Stimulated activated CD8-positive, alpha-beta memory T cell treated with anti-CD3 and anti-CD28 coated beads, Interleukin-7, amount 100 ng/mL, for 1 hour (primary cell): ENCODE measurements at regions not wholly inside any gene's neighbourhood (a gene's known extent, or its start where the extent isn't known, plus 50 kb on each side); places are given as distances from the start of the nearest gene placed in this dataset.
A peak's percentile ranks its signal among the peaks of the same experiment; 100 is the strongest.
"Not testable (repeated sequence)": the region's sequence is repeated elsewhere in the genome, so short reads cannot be mapped to it uniquely, and the experiment has no call there.

ENCODE experiments used
- DNase-seq, 2 donors: peaks; one replicate each; pipeline ENCODE4 v3.0.0-alpha.2; 2020; ENCODE audit warnings: low read depth in 2 of 2

DNA sequence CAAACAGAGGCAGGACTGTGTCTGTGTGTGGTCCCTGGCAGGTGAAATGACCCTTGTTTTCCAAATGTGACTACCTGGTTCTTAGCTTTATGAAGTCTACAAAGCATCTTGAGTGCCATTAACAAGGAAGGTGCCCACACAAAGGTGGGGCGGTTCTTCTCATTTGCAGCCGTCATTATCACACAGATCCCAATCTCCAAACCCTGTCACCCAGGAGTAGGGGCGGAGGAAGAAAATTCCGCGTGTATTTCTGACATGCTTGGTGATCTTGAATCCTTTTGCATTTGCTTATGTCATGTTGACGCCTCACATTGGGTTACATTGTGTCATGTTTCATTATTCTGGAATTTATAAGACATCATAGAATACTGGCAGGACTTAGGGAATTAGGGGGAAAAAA lies 277.3 kb downstream of the VRK1 start:
- no peak for DNase-seq

DNA sequence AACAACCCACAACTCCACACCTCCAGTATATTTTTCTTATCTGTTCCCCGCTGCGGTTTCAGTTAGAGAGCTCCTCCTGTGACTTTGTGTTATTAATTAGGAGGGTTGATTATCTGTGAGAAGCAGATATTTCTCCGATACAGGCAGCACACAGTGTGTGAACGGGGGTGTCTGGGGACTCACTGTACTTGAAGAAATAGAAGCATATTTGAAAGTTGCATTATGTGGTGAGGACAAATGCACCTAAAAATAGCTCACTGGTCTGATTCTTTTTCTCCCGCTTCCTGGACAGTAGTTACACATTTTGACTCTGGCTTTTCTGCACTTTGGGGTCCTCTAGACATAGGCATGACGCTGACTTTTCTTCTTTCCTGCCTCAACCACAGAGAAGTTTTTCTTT lies 277.7 kb downstream of the VRK1 start:
- no peak for DNase-seq

DNA sequence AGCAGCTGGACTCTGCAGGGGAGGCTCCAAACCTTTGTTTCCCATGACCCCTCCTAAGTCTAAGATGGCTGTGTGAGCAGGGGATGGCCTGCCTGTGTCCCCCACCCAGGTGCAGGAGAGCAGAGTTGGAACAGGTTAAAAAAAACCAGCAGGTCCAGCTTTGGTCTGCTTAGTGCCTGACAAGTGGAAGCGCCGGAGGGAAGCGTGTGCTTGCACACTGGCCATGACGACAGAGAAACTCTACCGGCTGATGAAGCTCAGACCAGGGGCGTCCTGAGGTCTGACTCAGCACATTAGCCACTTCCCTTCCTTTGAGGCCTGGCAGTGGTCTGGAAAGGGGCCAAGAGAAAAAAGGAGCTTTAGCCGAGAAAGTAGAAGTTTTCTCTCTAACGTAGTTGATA lies 280.1 kb downstream of the VRK1 start:
- DNase-seq: no peak

DNA sequence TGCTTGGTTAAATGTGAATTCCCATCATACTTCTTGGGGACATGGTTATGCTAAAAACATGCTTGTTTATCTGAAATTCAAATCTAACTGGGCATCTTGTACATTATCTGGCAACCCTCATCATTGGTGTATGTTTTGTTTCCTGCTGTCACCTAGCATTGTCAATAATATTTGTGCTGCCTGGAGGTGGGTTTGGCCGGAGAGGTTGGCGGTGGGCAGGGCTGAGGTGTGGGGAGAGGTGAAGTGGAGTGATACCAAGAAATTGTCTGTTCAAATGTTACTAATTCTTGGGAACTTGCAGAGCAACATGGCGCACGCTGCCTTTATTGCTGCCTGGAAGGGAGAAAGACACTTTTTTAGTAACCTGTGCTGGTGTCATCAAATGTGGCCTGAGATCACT lies 280.5 kb downstream of the VRK1 start:
- DNase-seq: no peak

DNA sequence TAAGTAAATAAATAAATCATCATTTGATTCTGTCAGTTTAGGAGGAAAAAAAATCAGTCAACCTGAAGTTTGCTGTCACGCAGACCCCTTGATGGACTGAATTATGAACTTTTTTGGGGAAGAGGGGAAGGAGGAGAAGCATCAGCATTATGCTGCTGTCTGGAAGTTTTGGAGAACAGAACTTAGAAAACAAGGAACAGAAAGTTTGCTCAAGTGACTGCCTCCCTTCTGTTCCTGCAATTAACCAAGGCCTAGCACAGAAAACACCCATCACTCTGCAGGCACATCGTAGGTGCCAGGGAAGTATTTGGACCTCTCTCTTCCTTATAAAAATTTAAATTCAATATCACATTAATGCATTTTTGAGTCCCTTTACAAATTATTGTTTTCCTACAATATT lies 283.8 kb downstream of the VRK1 start:
- DNase-seq: no peak

DNA sequence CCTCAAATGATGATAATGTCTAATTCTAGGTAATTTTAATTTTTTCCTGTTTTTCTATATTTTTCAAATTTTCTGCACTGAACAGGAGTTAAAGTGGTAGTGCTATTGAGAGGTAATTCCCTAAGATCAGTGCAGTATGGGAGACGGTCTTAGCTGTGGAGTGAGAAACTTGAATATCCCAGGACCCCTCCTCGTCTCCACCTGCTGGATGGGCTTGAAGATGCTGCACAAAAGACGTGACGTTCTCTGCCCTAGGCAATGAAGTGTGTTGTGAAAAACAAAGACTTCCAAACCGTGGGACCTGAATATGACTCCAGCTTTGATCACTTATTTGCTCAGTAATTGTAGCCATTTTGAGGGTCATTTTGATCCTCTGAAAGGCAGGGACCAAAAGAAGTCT lies 298.1 kb downstream of the VRK1 start:
- no peak for DNase-seq

DNA sequence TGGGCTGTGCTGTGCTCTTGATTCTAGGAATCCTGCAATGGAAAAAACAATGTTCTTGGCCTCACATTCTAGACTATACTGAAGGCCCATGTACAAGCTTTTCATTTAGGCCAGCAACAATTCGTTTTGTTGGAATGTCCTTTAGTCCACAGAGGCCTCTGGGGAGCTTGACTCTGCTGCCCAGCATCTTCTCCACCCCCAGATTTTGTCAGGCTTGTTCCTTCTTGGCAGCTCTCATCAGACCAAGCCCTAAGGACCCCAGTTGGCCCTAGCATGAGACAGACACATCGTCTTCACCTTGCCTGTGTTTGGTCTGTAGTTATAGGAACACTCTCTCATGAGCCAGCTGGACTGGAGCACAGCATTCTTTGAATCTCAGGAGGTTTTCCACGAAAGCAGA lies 300.1 kb downstream of the VRK1 start:
- no peak for DNase-seq

DNA sequence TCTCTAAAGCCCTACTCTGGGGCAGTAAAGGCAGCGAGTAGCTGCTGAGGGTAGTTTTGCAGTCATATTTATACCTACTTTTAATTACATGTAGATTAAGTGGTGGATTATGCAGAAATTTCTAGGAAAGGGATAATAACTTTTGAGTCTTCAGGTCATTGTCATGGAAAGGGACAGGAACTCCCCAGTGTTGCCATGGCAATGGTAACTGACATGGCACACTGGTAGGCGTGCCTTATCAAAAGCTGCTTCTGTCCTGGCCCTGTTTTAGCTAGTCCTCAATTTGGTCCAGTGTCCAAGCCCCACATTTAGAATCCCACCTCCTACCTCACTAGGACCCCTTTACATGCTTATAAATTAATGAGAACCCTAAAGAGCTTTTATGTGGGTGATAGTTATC lies 303.1 kb downstream of the VRK1 start:
- no peak for DNase-seq

DNA sequence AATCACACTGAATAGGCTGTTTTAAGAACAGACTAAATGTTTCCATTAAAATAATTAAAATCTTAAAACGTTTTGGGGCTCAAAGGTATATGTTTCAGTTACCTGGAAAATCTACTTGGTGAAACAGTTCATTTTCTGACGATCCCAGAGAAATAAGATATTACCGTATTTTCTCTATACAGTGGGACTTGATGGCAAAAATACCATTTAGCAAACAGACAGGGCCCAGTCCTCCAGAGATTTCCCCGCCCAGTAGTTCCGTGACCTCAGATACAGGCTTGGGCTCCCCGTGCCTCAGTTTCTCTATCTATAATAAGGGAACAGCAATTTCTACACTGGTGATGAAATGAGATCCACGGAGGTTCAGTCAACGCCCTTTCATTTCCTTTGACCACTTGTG lies 304.4 kb downstream of the VRK1 start:
- DNase-seq: no peak

DNA sequence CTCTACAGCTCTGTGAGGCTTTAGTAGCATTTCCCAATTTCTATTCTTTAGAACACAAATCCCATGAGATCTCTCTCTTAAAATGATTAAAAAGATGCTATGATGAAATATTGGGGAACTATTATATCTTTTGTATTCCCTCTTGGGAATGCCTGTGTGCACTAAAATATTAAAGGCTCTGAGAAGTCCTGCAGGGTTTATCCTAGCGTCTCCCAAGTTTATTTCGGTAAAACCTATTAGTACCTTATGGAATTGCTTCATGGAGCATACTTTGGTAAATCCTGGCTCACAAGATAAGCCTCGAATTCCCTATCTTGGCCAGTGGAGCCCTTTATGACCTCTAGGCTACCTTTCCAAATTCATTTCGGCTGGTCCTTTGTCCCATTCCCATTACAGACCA lies 306.8 kb downstream of the VRK1 start:
- no peak for DNase-seq

DNA sequence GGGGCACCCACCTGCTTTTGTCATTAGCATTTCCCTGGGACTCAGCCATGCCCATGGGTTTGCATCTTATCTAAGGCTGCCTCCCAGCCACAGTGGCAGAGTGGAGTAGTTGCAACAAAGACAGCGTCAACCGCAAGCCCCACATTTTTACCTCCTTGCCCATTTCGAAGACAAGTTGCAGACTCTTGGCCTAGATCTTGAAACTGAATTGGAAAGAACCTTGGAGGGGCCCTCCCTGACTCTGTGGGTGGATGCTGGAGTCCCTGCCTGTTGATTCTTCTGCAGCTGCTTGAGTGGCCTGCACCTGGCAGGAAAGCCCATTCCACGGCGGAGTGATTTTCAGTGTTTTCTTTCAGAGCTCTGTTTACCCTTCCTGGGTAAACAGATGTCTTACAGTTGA lies 309.0 kb downstream of the VRK1 start:
- no peak for DNase-seq

DNA sequence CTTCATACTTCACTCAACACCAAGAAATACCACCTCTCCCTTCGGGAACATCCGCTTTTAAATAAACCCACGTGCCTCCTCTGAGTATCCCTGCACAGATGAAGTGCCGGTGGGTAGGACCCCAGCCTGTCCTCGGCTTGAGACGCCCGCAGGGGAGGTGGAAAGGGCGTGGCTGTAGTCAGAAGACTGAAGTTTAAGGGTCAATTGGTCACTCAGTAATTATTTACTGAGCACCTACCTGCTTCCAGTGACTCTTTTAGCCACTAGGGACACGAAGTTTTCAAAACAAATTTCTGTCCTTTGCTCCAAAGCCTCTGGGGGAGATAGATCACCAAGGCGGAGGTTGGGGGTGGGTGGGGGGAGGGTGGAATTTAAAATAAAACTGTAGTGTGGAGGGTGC lies 309.4 kb downstream of the VRK1 start:
- DNase-seq: no peak

DNA sequence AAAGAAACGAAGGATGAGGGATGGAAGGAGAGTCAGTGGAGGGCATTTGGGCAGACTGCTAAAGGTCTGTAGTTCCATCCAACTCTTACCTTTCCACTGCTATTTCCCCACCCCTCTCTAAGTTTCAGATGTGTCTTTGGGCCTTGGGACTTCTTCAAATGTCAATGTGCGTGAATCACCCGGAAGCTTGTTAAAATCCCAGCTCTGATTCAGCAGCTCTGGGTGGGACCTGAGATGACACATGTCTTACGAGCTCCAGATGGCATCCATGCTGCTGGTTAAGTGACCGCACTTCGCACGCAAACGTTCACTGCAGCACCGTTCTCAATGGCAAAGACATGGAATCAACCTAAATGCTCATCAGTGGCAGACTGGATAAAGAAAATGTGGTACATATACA lies 309.9 kb downstream of the VRK1 start:
- DNase-seq: no peak

DNA sequence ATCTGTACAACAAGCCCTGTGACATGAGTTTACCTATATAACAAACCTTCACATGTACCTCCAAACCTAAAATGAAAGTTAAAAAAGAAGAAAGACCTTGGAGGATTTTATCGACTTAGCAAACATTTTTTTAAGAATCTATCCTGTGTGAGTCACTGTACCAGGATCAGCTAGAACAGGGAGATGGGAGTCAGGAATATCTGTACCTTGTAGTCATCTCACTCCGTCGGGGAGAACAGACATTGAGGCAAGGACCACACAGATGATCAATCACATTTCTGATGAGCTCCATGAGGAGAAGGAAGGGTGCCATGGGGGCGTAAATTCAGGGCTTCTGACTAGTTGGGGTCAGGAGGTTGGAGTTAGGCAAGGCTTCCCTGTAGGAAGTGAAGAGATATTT lies 310.6 kb downstream of the VRK1 start:
- no peak for DNase-seq

DNA sequence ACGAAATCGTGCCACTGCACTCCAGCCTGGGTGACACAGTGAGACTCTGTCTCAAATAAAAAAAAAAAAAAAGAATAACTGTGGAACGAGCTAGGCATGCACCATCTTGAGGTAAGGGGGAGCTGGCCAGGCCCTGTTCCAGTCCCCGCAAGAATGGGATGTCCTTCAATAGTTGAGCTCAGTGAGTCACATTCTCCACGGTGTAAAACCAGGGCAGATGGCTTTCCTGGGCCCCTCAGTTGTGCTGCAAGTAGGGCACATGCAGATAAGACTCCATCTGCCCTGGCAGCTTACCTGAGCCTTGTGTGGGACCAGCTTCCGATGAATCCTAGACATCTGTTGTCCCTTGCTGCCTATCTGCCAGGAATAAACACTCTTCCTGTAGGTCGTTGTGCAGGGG lies 312.1 kb downstream of the VRK1 start:
- DNase-seq: no peak

DNA sequence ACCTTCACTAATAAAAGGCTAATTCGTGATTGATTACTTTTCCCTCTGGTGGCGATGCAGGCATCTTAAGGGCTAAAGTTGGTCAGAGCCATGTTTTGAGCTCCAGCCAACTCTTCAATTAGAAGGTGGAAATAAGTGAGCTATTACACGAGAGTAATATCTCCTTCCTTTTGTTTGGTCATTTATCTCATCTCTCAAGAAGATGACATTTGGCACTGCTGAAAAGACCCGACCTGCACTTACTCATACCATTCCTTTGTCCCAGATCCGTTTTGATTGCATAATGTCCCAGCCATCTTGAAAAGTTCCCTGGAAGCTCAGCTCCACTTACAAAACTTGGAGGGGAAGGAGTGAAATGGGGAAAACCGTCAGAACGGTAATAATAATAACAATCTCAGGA lies 316.2 kb downstream of the VRK1 start:
- no peak for DNase-seq

DNA sequence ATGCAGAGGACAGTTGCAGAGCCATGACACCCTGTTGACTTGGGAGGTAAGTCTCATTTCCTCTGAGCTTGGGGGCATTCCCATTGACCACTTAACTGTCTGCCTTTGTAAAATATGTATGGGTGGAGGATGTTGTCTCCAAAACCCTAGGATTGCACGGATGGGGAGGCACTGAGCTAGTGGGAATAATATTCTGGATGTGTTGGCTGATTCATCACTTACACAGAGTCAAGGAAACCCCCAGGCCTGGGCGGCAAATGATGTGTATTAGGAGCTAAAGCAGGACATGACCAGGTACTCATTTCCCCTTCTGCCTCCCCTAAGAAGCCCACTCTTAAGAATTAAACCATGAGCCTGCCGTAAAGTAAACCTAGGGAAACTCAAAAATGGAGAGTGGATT lies 319.4 kb downstream of the VRK1 start:
- no peak for DNase-seq

DNA sequence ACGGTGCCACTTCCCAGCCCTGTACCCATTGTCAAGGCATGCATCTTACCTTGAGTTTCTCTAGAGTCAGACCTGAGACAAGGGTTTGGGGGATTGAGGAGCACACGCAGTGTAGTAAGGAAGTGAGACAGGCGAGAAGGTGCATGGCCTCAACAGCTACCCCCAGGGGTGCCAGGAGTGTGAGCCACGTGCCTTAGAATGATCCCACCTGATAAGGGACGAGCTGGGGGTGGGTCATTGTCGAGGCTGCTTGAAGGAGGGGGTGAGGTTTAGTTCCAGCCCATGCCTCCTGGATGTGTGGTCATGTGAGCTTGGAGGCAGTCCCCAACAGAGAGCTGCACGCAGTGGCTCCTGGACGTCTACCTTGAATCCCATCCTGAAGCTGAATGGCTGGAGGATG lies 320.5 kb downstream of the VRK1 start:
- no peak for DNase-seq

DNA sequence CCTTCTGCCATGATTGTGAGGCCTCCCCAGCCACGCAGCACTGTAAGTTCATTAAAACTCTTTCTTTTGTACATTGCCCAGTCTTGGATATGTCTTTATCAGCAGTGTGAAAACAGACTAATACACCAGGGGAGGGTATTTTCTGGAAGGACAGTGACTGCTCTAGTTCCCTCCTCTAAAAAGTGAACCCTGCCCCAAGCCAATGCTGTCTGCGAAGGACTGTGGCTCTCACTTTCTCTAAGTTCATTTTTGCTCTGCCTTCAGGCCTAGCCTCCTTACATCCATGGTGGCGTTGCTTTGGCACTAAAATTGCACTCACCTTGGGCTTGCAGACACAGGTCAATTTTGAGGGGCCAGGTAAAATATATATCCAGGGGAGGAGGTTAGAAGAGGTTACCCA lies 323.0 kb downstream of the VRK1 start:
- no peak for DNase-seq

DNA sequence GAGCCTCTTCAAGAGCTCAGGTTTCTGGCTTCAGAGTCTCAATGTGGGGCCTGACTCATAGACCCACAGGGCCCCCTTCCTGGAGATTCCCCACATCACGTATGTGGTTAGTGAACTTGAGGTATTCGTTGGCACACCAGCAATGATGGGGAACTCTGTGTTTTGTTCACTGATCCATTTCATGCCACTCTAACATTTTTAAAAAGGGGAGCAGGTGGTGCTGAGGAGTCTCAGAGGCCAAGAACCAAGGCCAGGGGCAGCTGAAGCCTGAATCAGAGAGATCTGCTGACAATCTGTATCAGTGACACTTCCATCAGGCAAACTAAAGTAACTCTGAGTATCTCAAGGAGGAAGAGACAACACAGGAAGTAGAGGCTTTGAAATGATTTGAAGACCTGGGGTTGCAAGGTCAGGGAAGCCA lies 323.4 kb downstream of the VRK1 start:
- peak in 1 of 2 donors; percentile 16 for DNase-seq

DNA sequence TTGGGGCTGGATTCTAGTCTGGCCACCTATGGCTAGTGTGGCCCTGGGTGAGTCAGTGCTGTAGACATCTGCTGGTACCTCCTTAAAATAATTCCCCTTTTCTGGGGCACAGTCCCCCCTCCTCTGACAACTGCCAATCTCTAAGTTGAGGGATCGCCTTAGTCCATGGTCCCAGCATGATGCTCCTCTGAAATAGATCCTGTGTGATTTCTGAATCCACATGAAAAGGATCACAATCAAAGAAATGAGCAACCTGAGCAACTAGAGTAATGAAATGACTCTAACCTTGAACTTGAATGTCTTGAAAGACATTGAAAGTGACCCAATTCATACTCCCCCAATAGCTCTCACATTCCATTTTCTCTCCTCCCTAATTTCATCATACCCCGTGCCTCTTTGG lies 332.5 kb downstream of the VRK1 start:
- no peak for DNase-seq

DNA sequence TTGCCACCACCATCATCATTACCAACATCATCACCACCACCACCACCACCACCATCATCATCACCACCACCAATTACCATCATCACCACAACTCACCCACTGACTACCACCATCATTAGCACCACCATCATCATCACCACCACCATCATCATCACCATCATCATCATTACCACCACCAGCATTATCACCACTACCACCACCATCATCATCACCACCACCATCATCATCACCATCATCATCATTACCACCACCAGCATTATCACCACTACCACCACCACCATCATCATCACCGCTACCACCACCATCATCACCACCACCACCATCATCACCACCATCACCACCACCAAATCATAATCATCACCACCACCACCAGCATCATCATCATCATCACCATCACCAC lies 338.7 kb downstream of the VRK1 start:
- not testable (repeated sequence) for DNase-seq

DNA sequence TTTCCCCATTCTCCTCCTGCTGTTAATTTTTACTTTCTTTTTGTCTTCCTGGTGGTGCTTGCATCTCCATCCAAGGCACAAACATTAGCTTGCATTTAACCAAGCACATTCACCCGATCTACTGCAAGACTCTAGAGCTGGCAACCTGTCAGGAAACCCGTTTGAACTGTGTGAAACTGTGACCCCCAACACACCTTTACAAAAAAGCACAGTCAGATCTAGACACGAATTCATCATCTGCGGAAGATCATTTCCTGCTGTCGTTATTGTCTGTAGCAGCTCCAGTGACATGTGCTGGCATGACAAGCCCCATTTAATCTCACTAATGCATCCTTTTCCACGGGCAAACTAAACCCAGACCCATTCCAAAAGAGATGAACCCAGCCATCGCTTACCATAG lies 340.5 kb downstream of the VRK1 start:
- no peak for DNase-seq

DNA sequence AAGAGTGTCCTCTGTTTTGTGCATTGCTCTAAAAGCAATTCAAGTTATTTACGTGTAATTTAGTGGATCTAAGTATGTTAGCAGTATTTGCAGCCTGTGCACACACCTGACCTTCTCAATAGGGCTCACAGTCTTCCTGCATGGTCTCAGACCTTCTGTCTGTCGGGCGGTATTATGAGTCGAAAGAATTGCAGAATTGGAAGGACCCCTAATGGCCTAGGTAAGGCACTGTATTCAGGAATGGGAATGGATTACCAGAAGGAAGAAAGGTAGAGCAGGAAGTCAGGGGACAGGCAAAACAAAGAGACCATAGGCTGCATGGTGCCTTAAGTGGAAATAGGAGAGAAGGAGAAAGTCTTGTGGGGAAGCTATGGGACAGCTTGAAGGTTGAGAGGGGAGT lies 341.6 kb downstream of the VRK1 start:
- no peak for DNase-seq

DNA sequence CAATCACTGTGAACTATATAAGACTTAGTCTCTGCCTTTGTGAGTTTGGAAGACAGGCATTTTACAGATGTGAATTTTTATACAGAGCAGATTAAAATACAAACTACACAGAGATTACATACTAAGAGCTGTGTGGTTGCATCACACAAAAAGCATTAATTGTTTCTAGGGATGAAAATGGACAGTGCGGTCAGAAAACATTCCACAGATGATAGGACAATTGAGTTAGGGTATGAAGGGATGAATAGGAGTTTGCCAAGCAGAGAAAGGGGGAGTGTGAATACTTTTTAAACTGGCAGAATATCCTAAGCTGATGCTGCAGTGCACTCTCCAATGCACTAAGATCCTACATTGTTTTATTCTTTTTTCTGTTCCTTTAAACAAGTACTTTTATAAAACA lies 345.8 kb downstream of the VRK1 start:
- DNase-seq: no peak
